Nephron progenitor cell (in vitro differentiated cells): ENCODE measurements at regions not wholly inside any gene's neighbourhood (a gene's known extent, or its start where the extent isn't known, plus 50 kb on each side); places are given as distances from the start of the nearest gene placed in this dataset.

Experiments
- DNase-seq: peaks from one replicate; pipeline ENCODE4 v3.0.0; 2021
- H3K27ac Mint-ChIP-seq: 2 replicates; pipeline ENCODE4 v1.8.0; 2021; ENCODE audit warnings: mild to moderate bottlenecking, moderate library complexity, mixed read lengths
- H3K27me3 Mint-ChIP-seq: 2 replicates; pipeline ENCODE4 v1.8.0; 2021; ENCODE audit warnings: mild to moderate bottlenecking, low read depth, mixed read lengths; ENCODE audit not compliant: poor library complexity
- H3K36me3 Mint-ChIP-seq: 2 replicates; pipeline ENCODE4 v1.8.0; 2021; ENCODE audit warnings: low read depth, mixed read lengths
- H3K4me1 Mint-ChIP-seq: 2 replicates; pipeline ENCODE4 v1.8.0; 2021; ENCODE audit warnings: mixed read lengths
- H3K4me3 Mint-ChIP-seq: 2 replicates; pipeline ENCODE4 v1.8.0; 2021; ENCODE audit warnings: mild to moderate bottlenecking, moderate library complexity, mixed read lengths
- H3K9me3 Mint-ChIP-seq: 2 replicates; pipeline ENCODE4 v1.8.0; 2021; ENCODE audit warnings: mild to moderate bottlenecking, moderate library complexity, mixed read lengths
- TF ChIP-seq, protein P1 (sequence below): fragments of 200-600 bp; sonication (generic); IDR thresholded peaks from 2 replicates; pipeline ENCODE4 v1.5.0; 2021; ENCODE audit warnings: antibody characterized with exemption

DNA sequence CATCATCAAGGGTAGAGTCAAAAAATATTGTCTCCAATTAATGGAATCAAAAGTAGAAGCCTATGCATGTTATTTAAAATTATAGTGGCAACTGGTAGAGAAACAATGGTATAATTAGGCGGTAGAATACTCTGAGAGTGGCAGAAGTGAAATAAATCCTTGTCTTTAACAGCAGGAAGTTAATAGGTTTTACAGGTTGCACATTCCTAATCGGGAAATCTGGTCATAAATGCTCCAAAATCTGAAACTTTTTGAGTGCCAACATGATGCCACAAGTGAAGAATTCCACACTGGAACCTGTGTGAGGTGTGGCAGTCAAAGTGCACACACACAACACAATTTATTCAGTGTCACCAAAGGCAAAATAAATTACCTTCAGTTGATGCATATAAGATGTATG, 433.4 kb downstream of the TAF11L14 start:
- peaks cover 6% of the 10 kb centered on the region for H3K4me1 Mint-ChIP-seq
- no peaks in the 10 kb centered on the region for H3K9me3 Mint-ChIP-seq
- DNase-seq: no peak
- H3K27me3 Mint-ChIP-seq: no peaks in the 10 kb centered on the region
- H3K27ac Mint-ChIP-seq: no peak overlapping the region
- H3K4me3 Mint-ChIP-seq: no peak overlapping the region
- TF ChIP-seq, protein P1, sequence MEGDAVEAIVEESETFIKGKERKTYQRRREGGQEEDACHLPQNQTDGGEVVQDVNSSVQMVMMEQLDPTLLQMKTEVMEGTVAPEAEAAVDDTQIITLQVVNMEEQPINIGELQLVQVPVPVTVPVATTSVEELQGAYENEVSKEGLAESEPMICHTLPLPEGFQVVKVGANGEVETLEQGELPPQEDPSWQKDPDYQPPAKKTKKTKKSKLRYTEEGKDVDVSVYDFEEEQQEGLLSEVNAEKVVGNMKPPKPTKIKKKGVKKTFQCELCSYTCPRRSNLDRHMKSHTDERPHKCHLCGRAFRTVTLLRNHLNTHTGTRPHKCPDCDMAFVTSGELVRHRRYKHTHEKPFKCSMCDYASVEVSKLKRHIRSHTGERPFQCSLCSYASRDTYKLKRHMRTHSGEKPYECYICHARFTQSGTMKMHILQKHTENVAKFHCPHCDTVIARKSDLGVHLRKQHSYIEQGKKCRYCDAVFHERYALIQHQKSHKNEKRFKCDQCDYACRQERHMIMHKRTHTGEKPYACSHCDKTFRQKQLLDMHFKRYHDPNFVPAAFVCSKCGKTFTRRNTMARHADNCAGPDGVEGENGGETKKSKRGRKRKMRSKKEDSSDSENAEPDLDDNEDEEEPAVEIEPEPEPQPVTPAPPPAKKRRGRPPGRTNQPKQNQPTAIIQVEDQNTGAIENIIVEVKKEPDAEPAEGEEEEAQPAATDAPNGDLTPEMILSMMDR: no peak
- H3K36me3 Mint-ChIP-seq: no peaks in the 10 kb centered on the region

DNA sequence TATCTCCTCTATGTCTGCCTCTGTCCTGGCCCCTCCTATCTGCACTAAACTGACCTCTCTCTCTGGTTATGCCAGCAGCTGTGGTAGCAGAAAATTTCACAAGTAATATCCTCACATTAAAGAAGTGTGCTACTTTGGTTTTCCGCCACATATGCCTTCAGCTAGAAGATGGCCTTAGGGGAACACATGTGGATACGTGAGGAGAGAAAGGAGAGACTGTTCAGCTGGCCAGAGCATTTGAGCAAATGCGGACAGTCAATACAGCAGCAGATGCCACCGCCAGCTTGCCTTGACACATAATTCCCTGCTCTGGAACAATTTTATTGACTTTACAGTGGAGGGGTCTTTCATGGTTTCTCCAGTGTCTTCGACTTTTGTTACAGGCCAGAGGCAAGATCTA, 434.6 kb downstream of the TAF11L14 start:
- no peak for DNase-seq
- TF ChIP-seq, protein P1: no peak
- Mint-ChIP-seq H3K27me3 (no peaks in the 10 kb centered on the region), H3K4me3 (no peak overlapping the region), H3K36me3 (no peaks in the 10 kb centered on the region), H3K27ac (peak overlapping the region; percentile 33), H3K9me3 (no peaks in the 10 kb centered on the region), H3K4me1 (peaks cover 6% of the 10 kb centered on the region)

DNA sequence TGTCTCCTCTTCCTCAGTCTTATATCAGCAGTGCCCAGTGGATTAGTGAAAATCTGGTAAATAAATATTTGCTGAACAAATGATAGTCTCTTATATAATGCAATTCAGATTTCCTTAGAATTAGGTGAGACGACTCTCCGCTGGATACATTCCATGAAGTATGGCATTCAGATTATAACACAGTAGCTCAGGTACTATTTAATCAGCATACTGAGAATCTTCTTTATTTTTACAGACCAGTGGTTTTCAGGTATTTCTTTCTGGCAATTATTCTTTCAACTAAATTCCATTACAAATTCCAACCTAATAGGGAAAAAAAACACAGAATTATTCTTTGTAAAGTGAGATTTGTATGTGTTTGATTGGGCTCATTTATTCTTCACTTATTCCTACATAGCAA, 435.5 kb downstream of the TAF11L14 start:
- no peaks in the 10 kb centered on the region for H3K36me3 Mint-ChIP-seq
- H3K27ac Mint-ChIP-seq: no peak overlapping the region
- H3K27me3 Mint-ChIP-seq: no peaks in the 10 kb centered on the region
- H3K9me3 Mint-ChIP-seq: no peaks in the 10 kb centered on the region
- TF ChIP-seq, protein P1: no peak
- peaks cover 6% of the 10 kb centered on the region for H3K4me1 Mint-ChIP-seq
- DNase-seq: no peak
- H3K4me3 Mint-ChIP-seq: no peak overlapping the region

DNA sequence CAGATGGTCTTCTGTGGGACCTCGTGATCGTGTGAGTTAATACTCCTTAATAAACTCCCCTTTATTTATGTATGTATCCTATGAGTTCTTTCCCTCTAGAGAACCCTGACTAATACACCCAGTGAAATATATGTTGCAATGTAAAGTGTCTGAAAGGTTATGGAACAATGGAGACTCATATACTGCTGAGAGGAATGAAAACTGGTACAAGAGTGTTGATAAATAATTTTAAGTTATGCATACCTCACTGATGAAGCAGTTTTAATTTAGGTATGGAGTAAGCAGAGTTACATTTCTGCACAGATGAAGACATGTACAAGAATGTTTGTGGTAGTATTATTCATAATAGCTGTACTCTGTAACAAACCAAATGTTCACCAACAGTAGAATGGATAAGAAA, 438.3 kb downstream of the TAF11L14 start:
- Mint-ChIP-seq H3K4me1 (peaks cover 6% of the 10 kb centered on the region), H3K4me3 (no peak overlapping the region), H3K9me3 (no peaks in the 10 kb centered on the region), H3K27ac (no peak overlapping the region), H3K27me3 (no peaks in the 10 kb centered on the region), H3K36me3 (no peaks in the 10 kb centered on the region)
- TF ChIP-seq, protein P1: no peak
- DNase-seq: no peak

DNA sequence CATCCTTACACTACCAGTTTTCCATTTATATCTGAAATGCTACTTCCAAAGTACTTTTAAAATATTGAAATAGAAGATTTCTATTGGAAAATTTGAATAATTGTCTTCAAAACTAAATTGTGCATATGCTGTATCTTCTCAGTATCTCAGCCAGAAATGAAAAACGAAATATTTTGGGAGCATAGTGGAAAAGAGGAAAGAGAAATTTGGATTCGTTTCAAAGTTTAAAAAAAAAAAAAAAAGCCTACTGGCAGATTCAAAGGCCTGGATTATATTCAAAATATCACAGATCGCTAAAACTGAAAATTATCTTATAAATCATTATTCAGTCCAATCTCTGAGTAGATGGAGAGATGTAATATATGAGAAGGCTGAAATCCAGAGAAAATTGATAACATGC, 440.7 kb downstream of the TAF11L14 start:
- Mint-ChIP-seq H3K4me1 (no peaks in the 10 kb centered on the region), H3K4me3 (no peak overlapping the region), H3K36me3 (no peaks in the 10 kb centered on the region), H3K9me3 (no peaks in the 10 kb centered on the region), H3K27me3 (no peaks in the 10 kb centered on the region), H3K27ac (no peak overlapping the region)
- DNase-seq: no peak
- TF ChIP-seq, protein P1: no peak

DNA sequence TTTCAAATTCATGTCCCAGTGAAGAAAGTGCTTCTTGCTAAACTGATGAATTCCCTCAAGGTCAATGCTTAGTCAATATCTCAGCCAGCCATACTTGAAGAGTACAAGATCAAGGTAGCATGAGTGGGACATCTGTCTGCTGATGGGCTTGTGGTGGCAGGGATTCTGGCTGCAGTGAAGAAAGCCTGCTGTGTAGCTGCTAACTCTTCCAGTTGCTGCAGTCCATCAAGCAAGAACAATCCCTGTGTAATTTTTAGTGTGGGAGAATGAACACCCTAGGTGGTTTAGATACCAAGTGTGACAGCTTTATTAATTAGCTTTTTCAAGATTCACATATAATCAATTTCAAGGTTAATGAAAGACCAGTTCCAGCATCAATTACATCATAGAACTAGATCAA, 443.9 kb downstream of the TAF11L14 start:
- H3K4me3 Mint-ChIP-seq: no peak overlapping the region
- H3K36me3 Mint-ChIP-seq: no peaks in the 10 kb centered on the region
- peaks cover 3% of the 10 kb centered on the region for H3K27me3 Mint-ChIP-seq
- no peak for DNase-seq
- H3K4me1 Mint-ChIP-seq: no peaks in the 10 kb centered on the region
- no peaks in the 10 kb centered on the region for H3K9me3 Mint-ChIP-seq
- H3K27ac Mint-ChIP-seq: no peak overlapping the region
- TF ChIP-seq, protein P1: no peak
